Chondrocyte (in vitro differentiated cells): ENCODE measurements at regions not wholly inside any gene's neighbourhood (a gene's known extent, or its start where the extent isn't known, plus 50 kb on each side); places are given as distances from the start of the nearest gene placed in this dataset.
"Not testable (repeated sequence)": the region's sequence is repeated elsewhere in the genome, so short reads cannot be mapped to it uniquely, and the experiment has no call there.

Experiments
- DNase-seq: peaks from one replicate; pipeline ENCODE4 v3.0.0; 2021; ENCODE audit warnings: mixed read lengths, low spot score
- H3K27ac Mint-ChIP-seq: one replicate; pipeline ENCODE4 v1.8.0; 2021; ENCODE audit warnings: mild to moderate bottlenecking, moderate library complexity, mixed read lengths; ENCODE audit not compliant: unreplicated experiment
- H3K27me3 Mint-ChIP-seq: 2 replicates; pipeline ENCODE4 v1.8.0; 2021; ENCODE audit warnings: low read depth, mixed read lengths
- H3K36me3 Mint-ChIP-seq: 2 replicates; pipeline ENCODE4 v1.8.0; 2021; ENCODE audit warnings: low read depth, mixed read lengths
- H3K4me1 Mint-ChIP-seq: 2 replicates; pipeline ENCODE4 v1.8.0; 2021; ENCODE audit warnings: low read depth, mild to moderate bottlenecking, mixed read lengths
- H3K4me3 Mint-ChIP-seq: one replicate; pipeline ENCODE4 v1.8.0; 2021; ENCODE audit warnings: mild to moderate bottlenecking, moderate library complexity, mixed read lengths; ENCODE audit not compliant: unreplicated experiment
- H3K9me3 Mint-ChIP-seq: 2 replicates; pipeline ENCODE4 v1.8.0; 2021; ENCODE audit warnings: low read depth, mixed read lengths
- TF ChIP-seq, protein P1 (sequence below): fragments of 200-600 bp; sonication (generic); IDR thresholded peaks from 2 replicates; pipeline ENCODE4 v1.5.0; 2021; ENCODE audit warnings: antibody characterized with exemption, mild to moderate bottlenecking, moderate library complexity

DNA sequence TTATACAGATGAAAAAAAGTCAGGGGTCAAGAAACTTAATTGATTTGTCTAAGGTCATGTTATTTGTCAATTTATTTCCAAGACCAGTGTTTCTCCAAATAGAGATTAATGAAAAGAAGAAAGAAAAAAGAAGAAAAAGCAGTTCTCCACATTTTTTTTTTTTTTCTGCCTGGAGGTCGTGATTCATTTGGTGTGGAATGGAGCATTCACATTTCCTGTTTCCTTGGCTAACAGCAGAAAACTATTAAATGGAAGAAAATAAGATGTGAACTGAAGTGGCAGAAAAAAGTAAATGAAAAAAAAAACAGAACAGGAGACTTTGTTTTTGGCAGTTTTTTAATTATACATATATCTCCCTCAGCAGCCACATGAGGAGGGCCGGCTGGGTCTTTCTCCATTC, 470.8 kb upstream of the ZNF337 start:
- peak overlapping the region; percentile 81 for H3K27ac Mint-ChIP-seq
- no peak for DNase-seq
- H3K9me3 Mint-ChIP-seq, result no peaks in the 10 kb centered on the region
- TF ChIP-seq, protein P1, sequence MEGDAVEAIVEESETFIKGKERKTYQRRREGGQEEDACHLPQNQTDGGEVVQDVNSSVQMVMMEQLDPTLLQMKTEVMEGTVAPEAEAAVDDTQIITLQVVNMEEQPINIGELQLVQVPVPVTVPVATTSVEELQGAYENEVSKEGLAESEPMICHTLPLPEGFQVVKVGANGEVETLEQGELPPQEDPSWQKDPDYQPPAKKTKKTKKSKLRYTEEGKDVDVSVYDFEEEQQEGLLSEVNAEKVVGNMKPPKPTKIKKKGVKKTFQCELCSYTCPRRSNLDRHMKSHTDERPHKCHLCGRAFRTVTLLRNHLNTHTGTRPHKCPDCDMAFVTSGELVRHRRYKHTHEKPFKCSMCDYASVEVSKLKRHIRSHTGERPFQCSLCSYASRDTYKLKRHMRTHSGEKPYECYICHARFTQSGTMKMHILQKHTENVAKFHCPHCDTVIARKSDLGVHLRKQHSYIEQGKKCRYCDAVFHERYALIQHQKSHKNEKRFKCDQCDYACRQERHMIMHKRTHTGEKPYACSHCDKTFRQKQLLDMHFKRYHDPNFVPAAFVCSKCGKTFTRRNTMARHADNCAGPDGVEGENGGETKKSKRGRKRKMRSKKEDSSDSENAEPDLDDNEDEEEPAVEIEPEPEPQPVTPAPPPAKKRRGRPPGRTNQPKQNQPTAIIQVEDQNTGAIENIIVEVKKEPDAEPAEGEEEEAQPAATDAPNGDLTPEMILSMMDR, result no peak
- no peak overlapping the region for H3K4me3 Mint-ChIP-seq
- no peaks in the 10 kb centered on the region for H3K27me3 Mint-ChIP-seq
- H3K36me3 Mint-ChIP-seq, result no peaks in the 10 kb centered on the region
- peaks cover 71% of the 10 kb centered on the region for H3K4me1 Mint-ChIP-seq

GRCh38 chr20:26163890-26164289, 467.2 kb upstream of the ZNF337 start:
- TF ChIP-seq, protein P1, result no peak
- peaks cover 64% of the 10 kb centered on the region for H3K4me1 Mint-ChIP-seq
- H3K36me3 Mint-ChIP-seq, result no peaks in the 10 kb centered on the region
- H3K9me3 Mint-ChIP-seq, result no peaks in the 10 kb centered on the region
- H3K4me3 Mint-ChIP-seq, result no peak overlapping the region
- no peaks in the 10 kb centered on the region for H3K27me3 Mint-ChIP-seq
- DNase-seq, result no peak
- peak overlapping the region; percentile 82 for H3K27ac Mint-ChIP-seq

- peak overlapping the region; percentile 74 for H3K27ac Mint-ChIP-seq
- H3K9me3 Mint-ChIP-seq, H3K4me3 Mint-ChIP-seq, H3K36me3 Mint-ChIP-seq, H3K27me3 Mint-ChIP-seq, DNase-seq: not testable (repeated sequence)
- H3K4me1 Mint-ChIP-seq, result peaks cover 62% of the 10 kb centered on the region
Observed at GRCh38 chr20:26163151-26163550, 466.5 kb upstream of the ZNF337 start.

DNA sequence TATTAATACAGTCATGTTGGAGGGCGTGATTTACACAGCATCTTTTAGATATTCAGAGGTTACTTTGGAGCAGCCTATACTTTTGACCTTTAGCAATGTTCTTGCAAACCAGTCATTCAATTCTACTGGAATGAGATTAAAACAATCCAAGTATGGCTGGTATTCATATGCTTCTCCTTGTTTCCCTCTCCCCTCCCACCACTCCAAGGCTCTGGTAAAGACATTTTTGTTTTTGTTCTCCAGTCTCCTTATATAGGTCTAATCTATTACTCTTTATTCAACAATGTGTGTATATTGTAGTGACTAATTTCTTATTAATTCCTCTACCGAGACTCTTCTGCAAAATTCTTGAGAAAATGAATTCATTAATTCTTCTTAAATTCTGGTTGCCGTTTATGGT, 465.1 kb upstream of the ZNF337 start:
- not testable (repeated sequence) for H3K9me3 Mint-ChIP-seq, H3K27ac Mint-ChIP-seq, H3K27me3 Mint-ChIP-seq, H3K4me3 Mint-ChIP-seq, H3K36me3 Mint-ChIP-seq, DNase-seq
- peaks cover 50% of the 10 kb centered on the region for H3K4me1 Mint-ChIP-seq

GRCh38 chr20:26160916-26161315, 464.3 kb upstream of the ZNF337 start:
- not testable (repeated sequence) for DNase-seq, H3K36me3 Mint-ChIP-seq, H3K27me3 Mint-ChIP-seq, H3K27ac Mint-ChIP-seq, H3K4me3 Mint-ChIP-seq, H3K9me3 Mint-ChIP-seq
- H3K4me1 Mint-ChIP-seq, result peaks cover 42% of the 10 kb centered on the region

GRCh38 chr20:26154224-26154623, 457.6 kb upstream of the ZNF337 start:
- Mint-ChIP-seq H3K4me3 (no peak overlapping the region), H3K27me3 (peaks cover 8% of the 10 kb centered on the region), H3K4me1 (no peaks in the 10 kb centered on the region), H3K27ac (no peak overlapping the region), H3K9me3 (no peaks in the 10 kb centered on the region), H3K36me3 (no peaks in the 10 kb centered on the region)
- no peak for DNase-seq
- TF ChIP-seq, protein P1, result no peak

DNA sequence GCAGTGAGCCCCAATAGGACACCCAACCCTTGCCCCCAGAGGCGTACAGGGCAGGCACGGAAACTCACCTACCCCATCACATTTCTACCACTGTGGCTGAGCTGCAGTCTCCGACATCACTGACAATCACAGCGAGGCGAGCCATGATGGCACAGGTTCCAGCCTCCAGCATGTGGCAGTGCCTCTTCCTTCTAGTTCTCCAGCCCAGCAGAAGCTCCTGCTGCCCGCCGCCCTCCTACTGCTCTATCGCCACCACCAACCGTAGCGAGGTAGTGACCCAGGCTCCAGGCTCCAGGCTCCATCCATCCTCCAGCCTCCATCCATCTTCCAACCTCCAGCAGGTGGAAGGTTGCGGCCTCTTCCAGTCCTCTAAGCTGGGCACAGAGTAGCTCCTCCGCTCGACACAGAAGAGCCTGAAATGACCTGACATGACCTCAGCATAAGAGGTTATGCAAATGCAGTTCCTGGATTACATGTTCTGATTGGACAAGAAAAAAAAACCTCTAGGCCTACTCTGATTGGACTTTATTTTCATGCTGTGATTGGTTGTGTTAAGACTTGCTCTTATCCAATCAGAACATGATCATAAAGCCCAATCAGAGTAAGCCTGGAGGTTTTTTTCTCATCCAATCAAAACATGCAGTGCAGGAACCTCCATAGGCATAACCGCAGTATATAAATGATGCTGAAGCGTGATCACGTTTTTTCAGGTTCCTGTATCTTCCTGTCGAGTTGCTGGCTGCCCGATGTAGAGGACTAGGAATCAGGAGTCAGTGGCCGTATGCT, 438.9 kb upstream of the ZNF337 start:
- DNase-seq, result peak; percentile 83
- H3K36me3 Mint-ChIP-seq, result no peaks in the 10 kb centered on the region
- H3K4me3 Mint-ChIP-seq, result no peak overlapping the region
- H3K27me3 Mint-ChIP-seq, result peaks cover 18% of the 10 kb centered on the region
- no peak overlapping the region for H3K27ac Mint-ChIP-seq
- H3K9me3 Mint-ChIP-seq, result no peaks in the 10 kb centered on the region
- TF ChIP-seq, protein P1, result no peak
- H3K4me1 Mint-ChIP-seq, result no peaks in the 10 kb centered on the region
